OCI-LY7 (cell line): ENCODE measurements at regions not wholly inside any gene's neighbourhood (a gene's known extent, or its start where the extent isn't known, plus 50 kb on each side); places are given as distances from the start of the nearest gene placed in this dataset.

Source experiments
- BruUV-seq: library from RNA; stranded (reverse); fragments of 400-500 nt; replicated peaks from 2 replicates; lab custom pipeline; 2021; lab: Mats Ljungman, UMichigan
- CTCF ChIA-PET: fragments of 300-600 bp; sonication (Branson Sonifier 250); formaldehyde crosslinking; loops from one replicate; lab custom pipeline; 2022; ENCODE audit warnings: antibody characterized with exemption; ENCODE audit not compliant: unreplicated experiment; lab: Charles Lee
- POLR2A ChIA-PET: fragments of 300-600 bp; sonication (Branson Sonifier 250); formaldehyde crosslinking; loops from one replicate; lab custom pipeline; 2022; ENCODE audit warnings: antibody characterized with exemption; lab: Charles Lee
- DNase-seq: peaks from one replicate; pipeline ENCODE4 v3.0.0-alpha.2; 2015; ENCODE audit warnings: low spot score
- H2AFZ ChIP-seq: fragments of 200-600 bp; sonication (generic), shearing (Covaris generic); 2 replicates; pipeline ENCODE4 v1.6.1; 2014; ENCODE audit warnings: mild to moderate bottlenecking, antibody characterized with exemption, low read length, moderate library complexity
- H3K27ac ChIP-seq: fragments of 200-600 bp; sonication (generic); 2 replicates; pipeline ENCODE4 v1.5.1; 2014; ENCODE audit warnings: mixed run types, low read depth, mild to moderate bottlenecking, moderate library complexity, low read length, inconsistent platforms; ENCODE audit not compliant: poor library complexity, severe bottlenecking
- H3K36me3 ChIP-seq: fragments of 200-600 bp; sonication (generic); 2 replicates; pipeline ENCODE4 v1.6.1; 2014; ENCODE audit warnings: mild to moderate bottlenecking, antibody characterized with exemption, low read length, moderate library complexity, mixed read lengths; ENCODE audit not compliant: insufficient read depth
- H3K4me1 ChIP-seq: fragments of 200-600 bp; sonication (generic); 2 replicates; pipeline ENCODE4 v1.5.1; 2014; ENCODE audit warnings: mild to moderate bottlenecking, low read length; ENCODE audit not compliant: insufficient read depth, poor library complexity, severe bottlenecking
- H3K4me2 ChIP-seq: fragments of 200-600 bp; sonication (generic); 2 replicates; pipeline ENCODE4 v1.6.1; 2014; ENCODE audit warnings: mild to moderate bottlenecking, low read length
- H3K4me3 ChIP-seq: fragments of 200-600 bp; sonication (generic); 2 replicates; pipeline ENCODE4 v1.5.1; 2014; ENCODE audit warnings: mild to moderate bottlenecking, low read depth, low read length; ENCODE audit not compliant: poor library complexity, severe bottlenecking
- H3K79me2 ChIP-seq: fragments of 200-600 bp; sonication (generic); 2 replicates; pipeline ENCODE4 v1.6.1; 2016; ENCODE audit warnings: low read depth, mild to moderate bottlenecking, low read length, moderate library complexity, mixed read lengths; ENCODE audit not compliant: insufficient read depth
- H3K9me2 ChIP-seq: fragments of 200-600 bp; sonication (generic); 2 replicates; pipeline ENCODE4 v1.6.1; 2016; ENCODE audit warnings: mild to moderate bottlenecking, low read length, mixed read lengths; ENCODE audit not compliant: insufficient read depth
- H3K9me3 ChIP-seq: fragments of 200-600 bp; sonication (generic); 2 replicates; pipeline ENCODE4 v1.6.1; 2014; ENCODE audit warnings: mild to moderate bottlenecking, mixed run types, low read length, mixed read lengths
- H4K20me1 ChIP-seq: fragments of 200-600 bp; sonication (generic); 2 replicates; pipeline ENCODE4 v1.6.1; 2014; ENCODE audit warnings: mild to moderate bottlenecking, antibody characterized with exemption, low read length, moderate library complexity, mixed read lengths; ENCODE audit not compliant: insufficient read depth
- CTCF ChIP-seq: fragments of 200-600 bp; sonication (generic); conservative IDR thresholded peaks from 2 replicates; pipeline ENCODE4 v1.5.1; 2014; ENCODE audit warnings: mild to moderate bottlenecking, antibody characterized with exemption, low read length, moderate library complexity, mixed read lengths
- EZH2phosphoT487 ChIP-seq: fragments of 200-600 bp; sonication (generic); IDR thresholded peaks from 2 replicates; pipeline ENCODE4 v1.6.1; 2018; ENCODE audit warnings: low read depth, borderline replicate concordance, mild to moderate bottlenecking, mixed run types, antibody characterized with exemption, low read length, moderate library complexity, mixed read lengths
- intact Hi-C: fragments of 100-400 bp; cut with micrococcal nuclease; formaldehyde crosslinking; loops from one replicate; pipeline ENCODE4 v1.10.0; 2022; ENCODE audit not compliant: unreplicated experiment

DNA sequence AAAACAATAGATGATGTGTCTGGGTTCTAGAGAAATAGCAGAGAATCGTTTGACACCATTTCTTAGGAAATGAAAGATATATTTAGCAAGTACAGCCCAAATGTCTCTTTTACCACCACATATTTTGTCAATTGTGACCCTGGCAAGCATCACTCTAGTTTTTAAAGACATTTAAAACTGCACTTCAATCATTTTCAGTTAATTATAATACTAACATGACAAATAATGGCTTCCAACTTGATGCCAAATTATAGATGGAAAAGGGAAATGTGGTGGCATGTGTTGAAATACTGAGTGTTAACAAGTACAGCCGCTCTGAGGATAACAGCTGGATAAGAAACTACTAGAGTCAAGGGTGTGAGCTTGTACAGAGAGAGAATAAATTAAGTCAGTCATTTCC is 648.9 kb downstream of the FRK start:
- Histone ChIP-seq H2AFZ (no peak overlapping the region), H3K79me2 (no peaks in the 10 kb centered on the region), H3K4me1 (no peaks in the 10 kb centered on the region), H3K4me2 (no peak overlapping the region), H3K27ac (no peak overlapping the region), H3K9me3 (no peaks in the 10 kb centered on the region), H3K4me3 (no peak overlapping the region), H3K36me3 (no peaks in the 10 kb centered on the region), H3K9me2 (no peaks in the 10 kb centered on the region), H4K20me1 (no peaks in the 10 kb centered on the region)
- no TSS peak for BruUV-seq
- no peak for DNase-seq
- ChIA-PET CTCF (no interaction called here), POLR2A (no interaction called here)
- intact Hi-C loops: no loop called here
- TF ChIP-seq CTCF (no peak), EZH2phosphoT487 (no peak)

DNA sequence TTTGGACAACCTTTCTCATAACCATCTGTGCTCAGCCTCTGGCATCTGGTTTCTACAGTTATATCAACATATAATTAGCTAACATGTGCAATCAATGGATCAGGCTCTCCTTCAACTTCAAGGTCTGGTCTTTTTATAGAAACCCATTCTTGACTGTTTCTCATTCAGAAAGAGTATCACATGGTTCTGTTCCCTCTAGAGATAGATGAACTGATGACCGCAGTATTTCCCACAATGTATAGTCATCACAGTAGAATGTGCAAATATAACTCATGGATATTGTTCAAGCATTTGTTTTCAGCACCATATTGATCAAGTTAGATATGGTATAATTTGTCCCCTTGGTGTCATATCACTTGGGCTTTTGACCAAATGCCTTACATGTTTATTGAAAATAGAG is 656.2 kb downstream of the FRK start:
- TF ChIP-seq CTCF (no peak), EZH2phosphoT487 (no peak)
- Histone ChIP-seq H2AFZ (no peak overlapping the region), H3K4me3 (no peak overlapping the region), H3K4me2 (no peak overlapping the region), H3K79me2 (no peaks in the 10 kb centered on the region), H3K9me2 (no peaks in the 10 kb centered on the region), H3K27ac (no peak overlapping the region), H3K4me1 (no peaks in the 10 kb centered on the region), H4K20me1 (no peaks in the 10 kb centered on the region), H3K36me3 (no peaks in the 10 kb centered on the region), H3K9me3 (no peaks in the 10 kb centered on the region)
- CTCF ChIA-PET: no interaction called here
- no TSS peak for BruUV-seq
- intact Hi-C loops: no loop called here
- no peak for DNase-seq
- POLR2A ChIA-PET: no interaction called here

DNA sequence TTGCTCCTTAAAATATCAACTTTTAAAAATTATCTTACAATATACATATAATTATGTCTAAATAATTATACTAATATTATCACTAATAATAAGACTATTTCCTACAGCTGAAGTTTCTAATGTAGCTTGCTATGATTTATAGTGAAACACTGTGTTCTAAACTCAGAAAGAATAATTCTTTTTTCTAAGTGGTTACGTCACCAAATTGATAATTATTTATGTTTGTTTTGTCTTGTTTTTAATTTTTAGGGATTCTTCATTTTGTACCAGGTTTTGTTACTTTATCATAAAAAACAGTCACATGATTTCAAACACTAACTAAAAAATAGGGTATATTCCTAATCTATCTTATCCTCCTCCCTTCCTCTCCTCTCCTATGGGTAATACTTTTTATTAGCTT is 662.1 kb downstream of the FRK start:
- ChIA-PET POLR2A (no interaction called here), CTCF (no interaction called here)
- no peaks in the 10 kb centered on the region for H3K9me3 ChIP-seq
- TF ChIP-seq CTCF: no peak
- TF ChIP-seq EZH2phosphoT487: no peak
- no TSS peak for BruUV-seq
- H3K79me2 ChIP-seq: no peaks in the 10 kb centered on the region
- H3K4me1 ChIP-seq: no peaks in the 10 kb centered on the region
- no peak overlapping the region for H3K4me2 ChIP-seq
- no peak for DNase-seq
- H3K27ac ChIP-seq: no peak overlapping the region
- no peak overlapping the region for H3K4me3 ChIP-seq
- H3K9me2 ChIP-seq: no peaks in the 10 kb centered on the region
- H2AFZ ChIP-seq: no peak overlapping the region
- H4K20me1 ChIP-seq: no peaks in the 10 kb centered on the region
- intact Hi-C loops: no loop called here
- H3K36me3 ChIP-seq: no peaks in the 10 kb centered on the region
